HG03520 (cell line): ENCODE measurements at regions not wholly inside any gene's neighbourhood (a gene's known extent, or its start where the extent isn't known, plus 50 kb on each side); places are given as distances from the start of the nearest gene placed in this dataset.

ENCODE experiments used
- ATAC-seq: cut with Tn5 transposase; IDR thresholded peaks from one replicate; pipeline ENCODE4 v1.9.1; 2021; ENCODE audit warnings: mild to moderate bottlenecking, moderate library complexity; ENCODE audit not compliant: unreplicated experiment

- ATAC-seq = no peak
These were observed 110.2 kb upstream of the FOXQ1 start for GRCh38 chr6:1201547-1202200.

GRCh38 chr6:1200409-1201101 lies 111.3 kb upstream of the FOXQ1 start:
- no peak for ATAC-seq

- no peak for ATAC-seq
These were observed 111.9 kb upstream of the FOXQ1 start for GRCh38 chr6:1200081-1200408.

GRCh38 chr6:1197309-1197708 lies 114.6 kb upstream of the FOXQ1 start:
- ATAC-seq = no peak

GRCh38 chr6:1191141-1191630 lies 120.7 kb upstream of the FOXQ1 start:
- no peak for ATAC-seq

GRCh38 chr6:1190366-1190765 lies 121.5 kb upstream of the FOXQ1 start:
- no peak for ATAC-seq

- no peak for ATAC-seq
These were observed 123.7 kb upstream of the FOXQ1 start for GRCh38 chr6:1188199-1188598.

- ATAC-seq = no peak
These were observed 124.4 kb upstream of the FOXQ1 start for GRCh38 chr6:1187293-1188131.

- no peak for ATAC-seq
These were observed 127.6 kb upstream of the FOXQ1 start for GRCh38 chr6:1184318-1184717.

- no peak for ATAC-seq
These were observed 129.0 kb upstream of the FOXQ1 start for GRCh38 chr6:1182722-1183521.

GRCh38 chr6:1181939-1182605 lies 129.8 kb upstream of the FOXQ1 start:
- no peak for ATAC-seq

GRCh38 chr6:1179571-1180459 lies 132.1 kb upstream of the FOXQ1 start:
- no peak for ATAC-seq

GRCh38 chr6:1178590-1178989 lies 133.3 kb upstream of the FOXQ1 start:
- ATAC-seq = no peak

GRCh38 chr6:1176567-1176966 lies 135.3 kb upstream of the FOXQ1 start:
- ATAC-seq = no peak

- ATAC-seq = no peak
These were observed 136.0 kb upstream of the FOXQ1 start for GRCh38 chr6:1175877-1176276.

GRCh38 chr6:1170794-1171193 lies 141.1 kb upstream of the FOXQ1 start:
- ATAC-seq = no peak

- ATAC-seq = no peak
These were observed 147.3 kb upstream of the FOXQ1 start for GRCh38 chr6:1164600-1164999.

GRCh38 chr6:1163501-1163900 lies 148.4 kb upstream of the FOXQ1 start:
- ATAC-seq = no peak
